ENCODE measurements at regions not wholly inside any gene's neighbourhood (a gene's known extent, or its start where the extent isn't known, plus 50 kb on each side); places are given as distances from the start of the nearest gene placed in this dataset.
"Not testable (repeated sequence)": the region's sequence is repeated elsewhere in the genome, so short reads cannot be mapped to it uniquely, and the experiment has no call there.

DNA sequence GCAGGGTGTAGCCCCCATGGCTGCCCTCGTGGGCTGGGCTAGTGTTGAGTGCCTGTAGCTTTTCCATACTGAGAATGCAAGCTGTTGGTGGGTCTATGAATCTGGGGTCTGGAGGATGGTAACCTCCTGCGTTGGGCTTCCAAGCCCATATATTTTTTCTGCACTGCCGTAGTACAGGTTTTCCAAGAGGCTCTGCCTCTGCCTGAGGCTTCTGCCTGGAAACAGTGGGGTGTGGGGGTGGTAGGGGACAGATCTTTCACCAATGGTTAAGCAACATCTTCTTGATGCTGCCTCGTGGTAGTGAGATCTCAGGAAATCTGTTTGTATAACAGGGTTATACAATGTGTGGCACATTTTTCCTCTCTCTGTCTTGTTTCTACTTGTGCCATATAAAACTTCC lies 189.0 kb upstream of the ZNF519 start:
- not testable (repeated sequence) for DNase-seq

DNA sequence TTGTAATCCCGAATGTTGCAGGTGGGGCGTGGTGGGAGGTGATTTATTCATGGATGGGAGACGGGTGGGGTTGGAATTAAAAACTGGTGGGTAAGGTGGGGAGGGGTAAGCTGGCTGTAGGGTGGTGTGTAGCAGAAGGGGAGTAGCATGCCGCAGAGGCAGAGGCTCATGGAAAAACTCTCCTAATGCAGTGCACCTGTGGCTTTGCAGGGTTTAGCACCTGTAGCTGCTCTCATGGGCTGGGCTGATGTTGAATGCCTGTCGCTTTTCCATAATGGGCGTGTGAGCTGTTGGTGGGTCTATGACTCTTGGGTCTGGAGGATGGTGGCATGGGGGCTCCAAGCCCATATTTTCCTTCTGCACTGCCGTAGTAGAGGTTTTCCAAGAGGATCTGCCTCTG lies 169.0 kb upstream of the ZNF519 start:
- not testable (repeated sequence) for DNase-seq

DNA sequence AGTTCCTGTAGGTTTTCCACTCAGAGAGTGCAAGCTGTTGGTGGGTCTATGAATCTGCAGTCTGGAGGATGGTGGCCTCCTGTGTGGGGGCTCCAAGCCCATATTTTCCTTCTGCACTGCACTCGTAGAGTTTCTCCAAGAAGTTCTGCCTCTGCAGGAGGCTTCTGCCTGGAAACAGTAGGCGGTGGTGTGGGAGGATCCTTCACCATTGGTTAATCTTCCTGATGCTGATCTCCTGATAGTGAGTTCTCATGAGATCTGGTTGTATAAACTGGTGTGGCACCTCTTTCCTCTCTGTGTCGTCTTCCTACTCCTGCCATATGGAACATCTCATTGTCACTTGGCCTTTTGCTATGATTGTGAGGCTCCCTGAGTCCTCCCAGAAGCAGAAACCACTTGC lies 162.8 kb upstream of the ZNF519 start:
- DNase-seq: not testable (repeated sequence)

DNA sequence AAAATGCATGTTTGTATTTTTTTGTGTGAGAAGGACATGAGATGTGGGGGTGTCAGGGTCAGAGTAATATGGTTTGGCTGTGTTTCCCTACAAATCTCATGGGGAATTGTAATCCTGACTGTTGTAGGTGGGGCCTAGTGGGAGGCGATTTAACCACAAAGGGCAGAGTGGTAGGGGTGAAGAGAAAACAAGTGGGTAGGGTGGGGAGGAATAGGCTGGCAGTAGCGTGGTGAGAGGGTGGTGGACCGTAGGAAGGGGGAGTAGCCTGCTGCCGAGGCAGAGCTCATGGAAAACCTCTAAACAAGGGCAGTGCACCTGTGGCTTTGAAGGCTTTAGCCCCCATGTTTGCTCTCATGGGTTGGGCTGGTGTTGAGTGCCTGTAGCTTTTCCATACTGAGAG lies 152.8 kb upstream of the ZNF519 start:
- DNase-seq: no peak

DNA sequence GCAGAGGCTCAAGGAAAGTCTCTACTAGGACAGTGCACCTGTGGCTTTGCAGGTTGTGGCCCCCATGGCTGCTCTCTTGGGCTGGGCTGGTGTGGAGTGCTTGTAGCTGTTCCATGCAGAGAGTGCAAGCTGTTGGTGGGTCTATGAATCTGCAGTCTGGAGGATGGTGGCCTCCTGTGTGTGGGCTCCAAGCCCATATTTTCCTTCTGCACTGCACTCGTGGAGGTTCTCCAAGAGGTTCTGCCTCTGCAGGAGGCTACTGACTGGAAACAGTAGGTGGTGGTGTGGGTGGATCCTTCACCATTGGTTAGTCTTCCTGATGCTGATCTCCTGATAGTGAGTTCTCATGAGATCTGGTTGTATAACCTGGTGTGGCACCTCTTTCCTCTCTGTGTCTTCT lies 143.2 kb upstream of the ZNF519 start:
- not testable (repeated sequence) for DNase-seq

DNA sequence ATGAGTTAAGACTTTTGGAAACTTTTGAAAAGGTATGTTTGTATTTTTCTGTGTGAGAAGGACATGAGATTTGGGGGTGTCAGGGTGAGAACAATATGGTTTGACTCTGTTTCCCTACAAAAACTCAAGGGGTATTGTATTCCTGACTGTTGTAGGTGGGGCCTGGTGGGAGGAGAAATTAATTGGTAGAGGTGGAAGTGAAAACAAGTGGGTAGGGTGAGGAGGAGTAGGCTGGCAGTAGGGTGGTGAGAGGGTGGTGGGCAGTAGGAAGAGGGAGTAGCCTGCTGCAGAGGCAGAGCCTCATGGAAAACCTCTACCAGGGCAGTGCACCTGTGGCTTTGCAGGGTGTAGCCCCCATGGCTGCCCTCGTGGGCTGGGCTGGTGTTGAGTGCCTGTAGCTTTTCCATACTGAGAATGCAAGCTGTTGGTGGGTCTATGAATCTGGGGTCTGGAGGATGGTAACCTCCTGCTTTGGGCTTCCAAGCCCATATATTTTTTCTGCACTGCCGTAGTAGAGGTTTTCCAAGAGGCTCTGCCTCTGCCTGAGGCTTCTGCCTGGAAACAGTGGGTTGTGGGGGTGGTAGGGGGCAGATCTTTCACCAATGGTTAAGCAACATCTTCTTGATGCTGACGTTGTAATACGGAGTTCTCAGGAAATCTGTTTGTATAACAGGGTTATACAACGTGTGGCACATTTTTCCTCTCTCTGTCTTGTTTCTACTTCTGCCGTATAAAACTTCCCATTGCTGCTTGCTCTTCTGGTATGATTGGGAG lies 133.6 kb upstream of the ZNF519 start:
- not testable (repeated sequence) for DNase-seq

DNA sequence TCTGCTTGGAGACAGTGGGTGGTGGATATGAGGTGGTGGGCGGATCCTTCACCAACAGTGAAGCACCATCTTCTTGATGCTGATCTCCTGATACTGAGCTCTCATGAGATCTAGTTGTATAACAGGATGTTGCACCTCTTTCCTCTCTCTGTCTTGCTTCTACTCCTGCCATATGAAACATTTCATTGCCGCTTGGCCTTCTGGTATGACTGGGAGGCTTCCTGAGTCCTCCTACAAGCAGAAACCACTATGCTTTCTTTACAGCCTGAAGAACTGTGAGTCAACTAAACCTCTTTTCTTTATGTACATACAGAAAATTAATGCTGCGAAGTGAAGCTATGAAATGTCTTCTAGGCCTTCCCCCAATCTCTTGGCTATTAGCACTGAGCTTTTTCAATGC lies 130.6 kb upstream of the ZNF519 start:
- DNase-seq: not testable (repeated sequence)

GRCh38 chr18:14250084-14250677 lies 117.9 kb upstream of the ZNF519 start:
- DNase-seq: not testable (repeated sequence)

GRCh38 chr18:14239224-14239623 lies 107.0 kb upstream of the ZNF519 start:
- not testable (repeated sequence) for DNase-seq

DNA sequence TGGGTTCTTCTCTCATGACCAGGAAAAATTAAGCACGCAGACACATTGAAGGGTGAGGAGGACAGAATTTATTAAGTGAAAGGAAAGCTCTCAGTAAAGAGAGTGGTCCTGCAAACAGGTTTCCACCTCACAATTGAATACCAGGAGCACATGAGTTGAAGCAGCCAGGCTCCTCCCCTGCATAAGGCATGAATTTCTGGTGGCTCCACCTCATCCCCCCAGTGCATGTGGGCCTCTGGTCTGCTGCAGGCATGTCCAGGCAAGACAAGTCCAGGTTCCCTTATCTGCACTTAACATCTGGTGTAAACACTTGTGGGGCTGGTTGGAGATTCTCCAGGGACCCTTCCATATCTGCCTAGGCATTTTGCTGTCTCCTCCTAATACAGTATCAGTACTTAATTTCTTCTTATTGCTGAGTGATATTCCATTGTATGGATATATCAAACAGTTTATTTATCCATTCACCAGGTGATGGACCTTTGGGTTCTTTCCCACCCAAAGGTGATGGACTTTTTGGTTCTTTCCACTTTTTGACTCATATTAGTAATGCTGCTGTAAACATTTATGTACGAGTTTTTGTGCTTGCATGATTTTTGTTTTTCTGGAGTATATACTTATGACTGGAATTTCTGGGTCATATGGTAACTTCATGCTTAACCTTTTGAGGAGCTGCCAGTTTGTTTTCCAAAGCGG lies 104.3 kb upstream of the ZNF519 start:
- DNase-seq: not testable (repeated sequence)

DNA sequence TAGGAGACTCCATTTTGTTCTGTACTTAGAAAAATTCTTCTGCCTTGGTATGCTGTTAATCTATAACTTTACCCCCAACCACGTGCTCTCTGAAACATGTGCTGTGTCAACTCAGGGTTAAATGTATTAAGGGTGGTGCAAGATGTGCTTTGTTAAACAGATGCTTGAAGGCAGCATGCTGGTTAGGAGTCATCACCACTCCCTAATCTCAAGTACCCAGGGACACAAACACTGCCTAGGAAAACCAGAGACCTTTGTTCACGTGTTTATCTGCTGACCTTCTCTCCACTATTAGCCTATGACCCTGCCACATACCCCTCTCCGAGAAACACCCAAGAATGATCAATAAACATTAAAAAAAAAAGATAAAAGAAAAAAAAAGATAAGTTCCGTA lies 93.0 kb upstream of the ZNF519 start:
- not testable (repeated sequence) for DNase-seq

DNA sequence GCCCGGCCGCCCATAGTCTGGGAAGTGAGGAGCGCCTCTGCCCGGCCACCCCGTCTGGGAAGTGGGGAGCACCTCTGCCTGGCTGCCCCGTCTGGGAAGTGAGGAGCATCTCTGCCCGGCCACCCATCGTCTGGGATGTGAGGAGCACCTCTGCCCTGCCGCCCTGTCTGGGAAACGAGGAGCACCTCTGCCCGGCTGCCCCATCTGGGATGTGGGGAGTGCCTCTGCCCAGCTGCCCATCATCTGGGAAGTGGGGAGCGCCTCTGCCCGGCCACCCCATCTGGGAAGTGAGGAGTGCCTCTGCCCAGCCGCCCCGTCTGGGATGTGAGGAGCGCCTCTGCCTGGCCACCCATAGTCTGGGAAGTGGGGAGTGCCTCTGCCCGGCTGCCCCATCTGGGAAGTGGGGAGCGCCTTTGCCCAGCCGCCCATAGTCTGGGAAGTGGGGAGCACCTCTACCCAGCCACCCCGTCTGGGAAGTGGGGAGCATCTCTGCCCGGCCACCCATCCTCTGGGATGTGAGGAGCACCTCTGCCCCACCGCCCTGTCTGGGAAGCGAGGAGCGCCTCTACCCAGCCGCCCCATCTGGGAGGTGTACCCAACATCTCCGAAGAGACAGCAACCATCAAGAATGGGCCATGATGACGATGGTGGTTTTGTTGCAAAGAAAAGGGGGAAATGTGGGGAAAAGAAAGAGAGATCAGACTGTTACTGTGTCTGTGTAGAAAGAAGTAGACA lies 92.5 kb upstream of the ZNF519 start:
- DNase-seq: not testable (repeated sequence)

- not testable (repeated sequence) for DNase-seq
Observed at GRCh38 chr18:14223919-14224318, 91.7 kb upstream of the ZNF519 start.

DNA sequence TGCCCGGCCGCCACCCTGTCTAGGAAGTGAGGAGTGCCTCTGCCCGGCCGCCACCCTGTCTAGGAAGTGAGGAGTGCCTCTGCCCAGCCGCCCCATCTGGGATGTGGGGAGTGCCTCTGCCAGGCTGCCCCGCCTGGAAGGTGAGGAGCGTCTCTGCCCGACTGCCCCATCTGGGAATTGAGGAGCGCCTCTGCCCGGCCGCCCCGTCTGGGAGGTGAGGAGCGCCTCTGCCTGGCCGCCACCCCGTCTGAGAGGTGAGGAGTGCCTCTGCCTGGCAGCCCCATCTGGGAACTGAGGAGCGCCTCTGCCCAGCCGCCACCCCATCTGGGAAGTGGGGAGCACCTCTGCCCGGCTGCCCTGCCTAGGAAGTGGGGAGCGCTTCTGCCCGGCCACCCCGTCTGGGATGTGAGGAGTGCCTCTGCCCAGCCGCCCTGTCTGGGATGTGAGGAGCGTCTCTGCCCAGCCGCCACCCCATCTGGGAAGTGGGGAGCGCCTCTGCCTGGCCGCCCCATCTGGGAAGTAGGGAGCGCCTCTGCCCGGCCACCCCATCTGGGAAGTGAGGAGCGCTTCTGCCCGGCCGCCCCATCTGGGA lies 91.1 kb upstream of the ZNF519 start:
- not testable (repeated sequence) for DNase-seq

DNA sequence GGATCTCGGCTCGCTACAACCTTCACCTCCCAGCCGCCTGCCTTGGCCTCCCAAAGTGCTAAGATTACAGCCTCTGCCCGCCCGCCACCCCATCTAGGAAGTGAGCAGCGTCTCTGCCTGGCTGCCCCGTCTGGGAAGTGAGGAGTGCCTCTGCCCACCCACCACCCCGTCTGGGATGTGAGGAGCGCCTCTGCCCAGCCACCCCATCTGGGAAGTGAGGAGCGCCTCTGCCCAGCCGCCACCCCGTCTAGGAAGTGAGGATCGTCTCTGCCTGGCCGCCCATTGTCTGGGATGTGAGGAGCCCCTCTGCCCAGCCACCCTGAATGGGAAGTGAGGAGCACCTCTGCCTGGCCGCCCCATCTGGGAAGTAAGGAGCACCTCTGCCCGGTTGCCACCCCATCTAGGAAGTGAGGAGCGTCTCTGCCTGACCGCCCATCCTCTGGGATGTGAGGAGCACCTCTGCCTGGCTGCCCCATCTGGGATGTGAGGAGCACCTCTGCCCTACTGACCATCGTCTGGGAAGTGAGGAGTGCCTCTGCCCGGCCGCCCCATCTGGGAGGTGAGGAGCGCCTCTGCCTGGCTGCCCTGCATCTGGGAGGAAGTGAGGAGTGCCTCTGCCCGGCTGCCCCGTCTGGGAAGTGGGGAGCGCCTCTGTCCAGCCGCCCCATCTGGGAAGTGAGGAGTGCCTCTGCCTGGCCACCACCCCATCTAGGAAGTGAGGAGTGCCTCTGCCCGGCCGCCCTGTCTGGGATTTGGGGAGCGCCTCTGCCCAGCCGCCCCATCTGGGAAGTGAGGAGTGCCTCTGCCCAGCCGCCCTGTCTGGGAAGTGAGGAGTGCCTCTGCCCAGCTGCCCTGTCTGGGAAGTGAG lies 90.4 kb upstream of the ZNF519 start:
- not testable (repeated sequence) for DNase-seq

GRCh38 chr18:14221689-14222088 lies 89.5 kb upstream of the ZNF519 start:
- DNase-seq: no peak

DNA sequence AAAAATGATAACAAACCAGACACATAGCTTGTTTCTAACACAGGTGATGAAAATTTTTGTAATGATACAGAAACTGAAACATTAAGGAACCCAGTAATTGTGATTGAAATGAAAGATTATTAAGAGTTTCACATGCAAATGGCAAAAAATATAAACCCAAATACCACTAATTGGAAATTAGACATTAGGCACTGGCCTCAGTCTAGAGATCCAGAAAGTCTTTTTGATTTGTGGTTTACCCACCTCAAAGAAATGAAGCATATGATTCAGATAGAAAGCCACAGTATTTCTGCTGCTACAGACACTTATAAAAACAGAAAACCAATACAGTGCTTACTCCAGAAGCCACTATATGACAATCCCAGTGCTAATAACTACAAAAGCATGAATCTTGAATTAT lies 83.7 kb upstream of the ZNF519 start:
- not testable (repeated sequence) for DNase-seq

DNA sequence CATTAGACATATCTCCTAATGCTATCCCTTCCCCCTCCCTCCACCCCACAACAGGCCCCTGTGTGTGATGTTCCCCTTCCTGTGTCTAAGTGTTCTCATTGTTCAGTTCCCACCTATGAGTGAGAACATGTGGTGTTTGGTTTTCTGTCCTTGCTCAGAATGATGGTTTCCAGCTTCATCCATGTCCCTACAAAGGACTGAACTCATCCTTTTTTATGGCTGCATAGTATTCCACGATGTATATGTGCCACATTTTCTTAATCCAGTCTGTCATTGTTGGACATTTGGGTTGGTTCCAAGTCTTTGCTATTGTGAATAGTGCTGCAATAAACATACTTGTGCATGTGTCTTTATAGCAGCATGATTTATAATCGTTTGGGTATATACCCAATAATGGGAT lies 71.2 kb upstream of the ZNF519 start:
- DNase-seq: not testable (repeated sequence)

DNA sequence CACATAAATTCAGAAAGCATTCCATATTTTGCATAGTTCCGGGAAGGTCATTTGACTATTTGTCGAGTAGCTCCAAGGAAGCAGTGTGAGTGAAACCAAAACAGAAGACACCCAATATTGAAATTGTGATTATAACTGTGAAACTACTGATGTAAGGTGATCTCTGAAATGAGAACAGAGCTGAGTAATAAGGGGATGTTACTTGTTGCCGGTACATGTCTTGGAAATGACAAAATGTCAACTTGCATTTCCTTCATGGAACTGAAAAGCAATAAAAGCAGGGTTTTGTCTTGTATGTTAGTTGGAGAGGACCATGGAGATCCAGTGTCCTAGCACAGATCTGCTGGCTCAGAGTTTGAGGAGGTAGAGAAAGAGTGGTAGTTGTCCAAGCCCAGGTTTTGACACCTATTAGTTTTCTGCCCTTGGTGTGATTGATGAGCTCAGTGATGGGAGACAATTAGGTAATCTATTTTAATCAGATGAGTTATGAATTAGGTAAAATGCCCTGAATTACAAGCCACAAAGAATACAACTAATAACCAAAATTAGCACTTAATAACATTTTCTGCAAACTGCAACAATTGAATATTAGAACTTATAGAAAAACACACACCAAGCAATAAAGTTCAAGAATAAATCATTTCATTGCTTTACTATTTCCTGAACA lies 58.7 kb upstream of the ZNF519 start:
- not testable (repeated sequence) for DNase-seq

DNA sequence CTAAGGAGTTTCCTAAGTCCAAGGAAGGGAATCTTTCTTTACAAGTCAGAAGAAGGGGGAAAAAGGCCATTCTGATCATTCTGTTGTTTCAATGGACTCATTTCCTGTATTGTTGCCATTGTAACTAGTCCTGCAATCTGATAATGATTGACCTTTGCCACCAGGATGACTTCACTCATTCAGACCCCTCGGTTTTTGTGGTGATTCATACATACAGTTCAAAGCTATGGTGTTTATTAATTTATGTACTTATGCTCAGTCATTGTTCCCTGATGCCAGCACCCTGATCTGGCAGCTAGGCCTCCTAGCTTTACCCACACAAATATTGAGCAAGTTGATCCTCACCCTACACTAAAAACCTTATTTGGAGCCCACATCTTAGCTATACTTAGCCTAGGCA lies 57.6 kb upstream of the ZNF519 start:
- DNase-seq: no peak

DNA sequence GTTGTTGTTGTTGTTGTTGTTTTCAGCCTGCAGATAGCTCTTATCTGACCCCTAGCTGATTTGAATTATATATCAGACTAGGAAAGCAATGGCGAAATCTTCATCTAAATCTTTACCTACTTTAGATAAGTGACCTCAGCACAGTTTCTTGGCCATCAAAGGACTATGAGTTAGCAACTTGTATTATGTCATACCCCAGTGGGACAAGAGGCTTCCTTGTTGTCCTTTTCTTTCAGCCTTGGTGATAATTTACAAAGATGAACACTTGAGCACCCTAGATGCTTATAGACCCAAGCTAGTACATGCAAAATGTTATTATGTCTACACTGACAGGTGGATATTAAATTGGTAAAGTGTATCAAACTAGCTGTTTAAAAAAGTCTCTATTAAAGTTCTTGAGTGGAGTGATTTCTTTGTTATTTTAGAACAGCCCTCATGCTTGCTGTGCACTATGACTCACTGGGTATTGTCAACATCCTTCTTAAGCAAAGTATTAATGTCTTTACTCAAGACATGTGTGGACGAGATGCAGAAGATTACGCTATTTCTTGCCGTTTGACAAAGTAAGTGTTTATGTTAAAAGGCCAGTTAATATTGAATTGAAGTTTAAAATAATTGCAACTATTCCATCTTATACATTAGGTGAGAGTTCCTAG lies 56.6 kb upstream of the ZNF519 start:
- DNase-seq: not testable (repeated sequence)
